Vagina (tissue), 2 donors: ENCODE measurements at regions not wholly inside any gene's neighbourhood (a gene's known extent, or its start where the extent isn't known, plus 50 kb on each side); places are given as distances from the start of the nearest gene placed in this dataset.

Source experiments
- DNase-seq, 2 donors: peaks; one replicate each; pipeline ENCODE4 v3.0.0-alpha.2; 2017; ENCODE audit errors: extremely low spot score in 2 of 2
- H3K27ac ChIP-seq: fragments of 200-600 bp; sonication (generic); one replicate; pipeline ENCODE4 v1.5.1; 2019
- H3K27me3 ChIP-seq: fragments of 200-600 bp; sonication (generic); one replicate; pipeline ENCODE4 v1.5.1; 2019
- H3K36me3 ChIP-seq, 2 donors: fragments of 200-600 bp; sonication (generic); one replicate each; pipeline ENCODE4 v1.5.1; 2017 to 2019
- H3K4me1 ChIP-seq: fragments of 200-600 bp; sonication (generic); one replicate; pipeline ENCODE4 v1.5.1; 2019
- H3K4me3 ChIP-seq, 2 donors: fragments of 200-600 bp; sonication (generic); 1 replicate in 1 of 2; 2 replicates in 1 of 2; pipeline ENCODE4 v1.5.1; 2016 to 2019
- H3K9me3 ChIP-seq: fragments of 200-600 bp; sonication (generic); one replicate; pipeline ENCODE4 v1.5.1; 2019
- POLR2A ChIP-seq, 2 donors: fragments of 450-650 bp; IDR thresholded peaks; one replicate each; pipeline ENCODE4 v1.6.1; 2017; ENCODE audit warnings: antibody characterized with exemption in 2 of 2, mild to moderate bottlenecking in 2 of 2, moderate library complexity in 2 of 2
- POLR2AphosphoS5 ChIP-seq, 2 donors: sonication (generic); formaldehyde crosslinking; IDR thresholded peaks; one replicate each; pipeline ENCODE4 v1.9.0; 2017; ENCODE audit warnings: antibody characterized with exemption in 2 of 2, mild to moderate bottlenecking in 2 of 2, low read depth in 1 of 2; ENCODE audit not compliant: insufficient read depth in 1 of 2
- intact Hi-C: fragments of 100-400 bp; cut with DNase I; formaldehyde crosslinking; loops from one replicate; pipeline ENCODE4 v1.15.1; 2023
- TF ChIP-seq, protein P1 (sequence below), 3 experiments: fragments of 450-650 bp in 2 of 3; fragments of 200-600 bp in 1 of 3; sonication (generic) in 1 of 3; IDR thresholded peaks; one replicate each; pipeline ENCODE4 v1.5.1; 2017 to 2019; ENCODE audit warnings: antibody characterized with exemption in 3 of 3, mild to moderate bottlenecking in 2 of 3, moderate library complexity in 2 of 3

DNA sequence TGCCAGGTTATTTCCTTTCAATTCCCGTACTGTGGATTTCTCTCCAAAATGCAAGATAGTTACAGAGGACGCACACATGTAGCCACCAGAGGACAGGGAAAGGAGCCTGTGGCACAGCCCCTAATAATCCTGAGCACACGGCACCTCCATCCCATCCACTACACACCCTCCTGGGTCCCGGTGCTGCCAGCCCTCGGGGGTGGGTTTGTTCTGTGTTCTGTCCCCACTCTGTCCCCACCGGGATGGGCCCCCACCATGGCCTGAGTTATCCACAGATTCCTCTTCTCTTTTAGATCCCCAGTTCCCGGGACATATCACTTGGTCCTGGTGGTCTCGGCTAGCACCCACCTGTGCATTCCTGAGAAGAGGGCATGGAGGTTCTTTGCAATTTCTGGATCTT is 196.9 kb upstream of the PPP2R2D start:
- Histone ChIP-seq H3K27ac (no peak overlapping the region), H3K4me1 (no peaks in the 10 kb centered on the region), H3K27me3 (no peaks in the 10 kb centered on the region), H3K36me3 (no peaks in the 10 kb centered on the region), H3K4me3 (no peak overlapping the region), H3K9me3 (no peaks in the 10 kb centered on the region)
- peak in 1 of 2 donors; percentile 61 for DNase-seq
- TF ChIP-seq POLR2A (IDR thresholded peaks at IDR 0.05) (no peak), POLR2AphosphoS5 (IDR thresholded peaks at IDR 0.05; ENCODE audit: insufficient read depth in 1 of 2, low read depth in 1 of 2) (no peak)
- TF ChIP-seq, protein P1, sequence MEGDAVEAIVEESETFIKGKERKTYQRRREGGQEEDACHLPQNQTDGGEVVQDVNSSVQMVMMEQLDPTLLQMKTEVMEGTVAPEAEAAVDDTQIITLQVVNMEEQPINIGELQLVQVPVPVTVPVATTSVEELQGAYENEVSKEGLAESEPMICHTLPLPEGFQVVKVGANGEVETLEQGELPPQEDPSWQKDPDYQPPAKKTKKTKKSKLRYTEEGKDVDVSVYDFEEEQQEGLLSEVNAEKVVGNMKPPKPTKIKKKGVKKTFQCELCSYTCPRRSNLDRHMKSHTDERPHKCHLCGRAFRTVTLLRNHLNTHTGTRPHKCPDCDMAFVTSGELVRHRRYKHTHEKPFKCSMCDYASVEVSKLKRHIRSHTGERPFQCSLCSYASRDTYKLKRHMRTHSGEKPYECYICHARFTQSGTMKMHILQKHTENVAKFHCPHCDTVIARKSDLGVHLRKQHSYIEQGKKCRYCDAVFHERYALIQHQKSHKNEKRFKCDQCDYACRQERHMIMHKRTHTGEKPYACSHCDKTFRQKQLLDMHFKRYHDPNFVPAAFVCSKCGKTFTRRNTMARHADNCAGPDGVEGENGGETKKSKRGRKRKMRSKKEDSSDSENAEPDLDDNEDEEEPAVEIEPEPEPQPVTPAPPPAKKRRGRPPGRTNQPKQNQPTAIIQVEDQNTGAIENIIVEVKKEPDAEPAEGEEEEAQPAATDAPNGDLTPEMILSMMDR (IDR thresholded peaks at IDR 0.05) = no peak
- intact Hi-C loops = no loop called here

DNA sequence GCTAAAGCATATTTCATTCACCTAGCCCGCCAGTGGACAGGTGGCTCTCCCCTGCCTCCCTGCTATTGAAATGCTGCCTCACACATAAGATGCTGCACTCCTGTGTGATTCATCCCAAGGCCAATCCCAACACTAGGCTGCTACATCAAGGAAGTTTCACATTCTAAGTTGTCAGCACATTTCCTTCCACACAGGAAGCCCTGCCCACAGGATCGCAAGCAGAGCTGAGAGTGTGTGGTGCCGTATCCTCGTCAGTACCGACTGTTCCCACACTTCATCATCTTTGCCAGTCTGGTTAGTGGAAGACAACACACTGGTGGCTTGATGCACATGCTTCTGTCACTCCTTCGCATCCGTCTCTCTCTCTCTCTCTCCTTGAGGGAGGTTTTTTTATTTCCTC is 194.3 kb upstream of the PPP2R2D start:
- no peaks in the 10 kb centered on the region for H3K36me3 ChIP-seq
- no peaks in the 10 kb centered on the region for H3K27me3 ChIP-seq
- no peaks in the 10 kb centered on the region for H3K4me1 ChIP-seq
- no peak overlapping the region for H3K27ac ChIP-seq
- no peaks in the 10 kb centered on the region for H3K9me3 ChIP-seq
- intact Hi-C loops = no loop called here
- no peak overlapping the region for H3K4me3 ChIP-seq
- DNase-seq = peak in 1 of 2 donors; percentile 67
- TF ChIP-seq POLR2A (IDR thresholded peaks at IDR 0.05) (no peak), POLR2AphosphoS5 (IDR thresholded peaks at IDR 0.05; ENCODE audit: insufficient read depth in 1 of 2, low read depth in 1 of 2) (no peak)
- TF ChIP-seq, protein P1 (IDR thresholded peaks at IDR 0.05) = no peak

DNA sequence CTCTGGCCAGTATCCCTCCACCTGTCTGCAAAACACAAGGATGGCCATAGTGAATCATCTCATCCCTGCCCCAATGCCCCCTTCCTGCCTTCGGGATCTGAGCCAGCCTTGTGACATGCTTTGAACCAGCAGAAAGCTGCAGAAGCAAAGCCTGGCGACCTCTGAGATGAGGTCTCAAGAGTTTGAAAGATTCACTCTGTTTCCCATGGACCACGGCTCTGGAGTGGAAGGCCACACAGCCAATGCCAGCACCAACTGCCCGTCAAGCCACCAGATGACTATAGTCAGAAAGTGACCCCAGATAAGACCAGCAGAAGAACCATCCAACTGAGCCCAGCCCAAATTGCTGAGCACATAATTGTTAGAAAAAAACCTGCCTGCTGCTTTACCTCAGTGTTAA is 193.9 kb upstream of the PPP2R2D start:
- TF ChIP-seq POLR2A (IDR thresholded peaks at IDR 0.05) (no peak), POLR2AphosphoS5 (IDR thresholded peaks at IDR 0.05; ENCODE audit: insufficient read depth in 1 of 2, low read depth in 1 of 2) (no peak)
- TF ChIP-seq, protein P1 (IDR thresholded peaks at IDR 0.05) = no peak
- Histone ChIP-seq H3K4me1 (no peaks in the 10 kb centered on the region), H3K27me3 (no peaks in the 10 kb centered on the region), H3K27ac (no peak overlapping the region), H3K36me3 (no peaks in the 10 kb centered on the region), H3K9me3 (no peaks in the 10 kb centered on the region), H3K4me3 (no peak overlapping the region)
- intact Hi-C loops = no loop called here
- peak in 1 of 2 donors; percentile 64 for DNase-seq

DNA sequence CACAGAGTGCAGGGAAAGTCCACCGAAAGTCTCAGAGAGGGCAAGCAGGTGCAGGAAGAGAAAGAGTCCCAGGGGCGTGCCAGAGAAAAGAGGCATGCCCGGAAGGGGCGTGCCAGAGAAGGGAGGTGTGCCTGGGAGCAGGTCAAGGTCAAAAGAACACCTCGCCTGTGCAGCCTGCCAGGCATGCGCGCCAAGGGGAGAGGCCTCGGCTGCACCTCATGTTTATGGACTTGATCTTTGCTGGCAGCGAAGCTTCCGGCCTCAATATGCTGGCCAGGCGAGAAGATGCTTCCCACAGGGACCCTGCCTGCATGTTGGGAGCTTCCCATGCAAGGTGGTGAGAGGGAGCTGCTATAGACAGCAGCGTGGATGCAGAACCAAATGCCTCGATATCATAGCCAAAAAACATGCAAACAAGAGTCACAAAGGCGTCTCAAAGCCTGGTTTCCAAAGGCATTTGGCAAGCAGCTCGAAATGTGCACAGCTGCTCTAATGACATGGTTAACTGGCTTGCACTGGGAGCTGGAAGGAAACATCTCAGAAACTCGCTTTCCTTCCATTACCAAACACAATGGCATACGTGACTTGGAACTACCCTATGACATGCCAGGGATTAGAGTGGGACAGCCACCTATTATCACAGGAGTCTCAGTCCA is 192.5 kb upstream of the PPP2R2D start:
- no peak overlapping the region for H3K27ac ChIP-seq
- H3K4me1 ChIP-seq = no peaks in the 10 kb centered on the region
- TF ChIP-seq, protein P1 (IDR thresholded peaks at IDR 0.05) = no peak
- TF ChIP-seq POLR2AphosphoS5 (IDR thresholded peaks at IDR 0.05; ENCODE audit: insufficient read depth in 1 of 2, low read depth in 1 of 2) (no peak), POLR2A (IDR thresholded peaks at IDR 0.05) (no peak)
- intact Hi-C loops = no loop called here
- no peaks in the 10 kb centered on the region for H3K36me3 ChIP-seq
- DNase-seq = no peak
- H3K27me3 ChIP-seq = no peaks in the 10 kb centered on the region
- H3K9me3 ChIP-seq = no peaks in the 10 kb centered on the region
- no peak overlapping the region for H3K4me3 ChIP-seq

DNA sequence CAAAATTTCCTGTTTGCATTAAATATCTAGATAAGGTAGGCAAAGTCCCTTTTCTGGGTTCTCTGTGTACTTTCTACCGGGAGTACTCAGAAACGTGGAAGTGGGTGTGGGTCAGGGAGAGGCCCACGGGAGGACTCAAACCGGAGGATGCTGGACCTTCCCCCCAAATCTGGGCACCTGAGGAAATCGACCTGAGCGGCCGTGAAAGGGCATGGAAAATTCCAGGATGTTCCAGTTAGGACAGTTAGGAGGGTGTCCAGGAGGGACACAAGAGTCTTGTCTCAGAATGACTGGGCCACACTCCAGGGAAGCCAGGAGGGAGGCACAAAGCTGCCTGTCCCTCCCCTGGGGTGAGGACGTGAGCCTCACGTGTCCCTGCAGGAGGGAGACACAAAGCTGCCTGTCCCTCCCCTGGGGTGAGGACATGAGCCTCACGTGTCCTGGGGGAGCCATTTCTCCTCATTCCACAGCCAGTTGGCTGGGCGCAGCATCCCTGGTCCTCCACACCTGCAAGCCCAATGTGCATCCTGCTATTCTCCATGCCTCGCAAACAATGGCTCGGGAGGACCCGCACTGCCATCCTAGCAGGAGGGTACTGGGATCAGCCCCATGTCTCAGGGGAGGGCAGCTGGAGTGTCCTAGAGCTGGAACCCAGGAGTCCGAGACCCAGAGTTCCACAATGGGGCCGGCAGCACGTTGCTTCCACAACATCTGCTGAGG is 190.5 kb upstream of the PPP2R2D start:
- no peaks in the 10 kb centered on the region for H3K36me3 ChIP-seq
- H3K4me3 ChIP-seq = no peak overlapping the region
- H3K27ac ChIP-seq = no peak overlapping the region
- TF ChIP-seq POLR2A (IDR thresholded peaks at IDR 0.05) (no peak), POLR2AphosphoS5 (IDR thresholded peaks at IDR 0.05; ENCODE audit: insufficient read depth in 1 of 2, low read depth in 1 of 2) (no peak)
- TF ChIP-seq, protein P1 (IDR thresholded peaks at IDR 0.05) = no peak
- intact Hi-C loops = no loop called here
- no peaks in the 10 kb centered on the region for H3K27me3 ChIP-seq
- no peaks in the 10 kb centered on the region for H3K9me3 ChIP-seq
- no peaks in the 10 kb centered on the region for H3K4me1 ChIP-seq
- peak in 1 of 2 donors; percentile 64 for DNase-seq
